ENCODE measurements at regions not wholly inside any gene's neighbourhood (a gene's known extent, or its start where the extent isn't known, plus 50 kb on each side); places are given as distances from the start of the nearest gene placed in this dataset.

DNA sequence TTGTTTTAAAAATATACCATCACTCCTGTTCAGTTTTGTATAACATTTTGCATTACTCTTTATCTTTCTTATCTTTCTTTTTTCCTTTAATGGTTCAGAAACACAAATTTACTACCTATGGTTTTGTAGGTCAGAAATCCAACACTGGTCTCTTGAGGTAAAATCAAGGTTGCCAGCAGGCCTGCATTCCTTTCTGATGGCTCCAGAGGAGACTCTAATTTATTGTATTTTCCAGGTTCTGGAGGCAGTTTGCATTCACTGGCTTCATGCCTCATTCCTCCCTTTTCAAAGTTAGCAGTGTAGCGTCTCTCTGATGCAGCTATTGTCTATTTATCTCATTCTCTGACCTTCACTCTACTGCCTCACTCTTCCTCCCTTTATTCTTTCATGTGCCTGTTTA, 767.4 kb downstream of the SLITRK6 start:
- DNase-seq, result no peak

DNA sequence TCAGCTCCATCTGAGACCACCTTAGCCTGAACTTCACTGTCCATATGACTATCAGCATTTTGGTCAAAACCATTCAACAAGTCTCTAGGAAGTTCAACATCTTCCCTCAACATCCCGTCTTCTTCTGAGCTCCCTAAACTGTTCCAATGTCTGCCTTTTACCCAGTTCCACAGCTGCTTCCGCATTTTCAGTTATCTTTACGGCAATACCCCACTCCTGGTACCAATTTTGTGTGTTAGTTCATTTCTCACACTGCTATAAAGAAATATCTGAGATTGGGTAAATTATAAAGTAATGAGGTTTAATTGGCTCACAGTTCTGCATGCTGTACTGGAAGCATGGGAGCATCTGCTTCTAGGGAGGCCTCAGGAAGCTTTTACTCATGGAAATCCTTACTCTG, 771.2 kb downstream of the SLITRK6 start:
- no peak for DNase-seq

DNA sequence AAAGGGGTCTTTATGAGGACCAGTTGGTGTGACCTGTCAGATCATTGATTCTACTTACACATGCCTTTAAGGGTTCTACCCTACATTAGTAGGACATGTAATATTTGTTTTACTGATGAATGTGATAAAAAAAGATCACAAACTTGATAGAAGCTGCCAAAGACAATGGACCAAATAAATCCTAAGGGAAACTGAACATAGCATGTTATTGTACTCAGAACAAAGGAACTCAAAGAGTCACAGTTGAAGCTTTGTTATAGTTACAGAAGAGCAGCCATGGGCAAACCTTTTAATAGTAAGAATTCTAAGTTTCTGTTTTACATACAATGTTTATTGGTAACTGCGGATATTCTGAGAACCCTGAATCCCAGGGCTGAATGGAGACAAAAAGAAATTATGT, 780.1 kb downstream of the SLITRK6 start:
- no peak for DNase-seq

DNA sequence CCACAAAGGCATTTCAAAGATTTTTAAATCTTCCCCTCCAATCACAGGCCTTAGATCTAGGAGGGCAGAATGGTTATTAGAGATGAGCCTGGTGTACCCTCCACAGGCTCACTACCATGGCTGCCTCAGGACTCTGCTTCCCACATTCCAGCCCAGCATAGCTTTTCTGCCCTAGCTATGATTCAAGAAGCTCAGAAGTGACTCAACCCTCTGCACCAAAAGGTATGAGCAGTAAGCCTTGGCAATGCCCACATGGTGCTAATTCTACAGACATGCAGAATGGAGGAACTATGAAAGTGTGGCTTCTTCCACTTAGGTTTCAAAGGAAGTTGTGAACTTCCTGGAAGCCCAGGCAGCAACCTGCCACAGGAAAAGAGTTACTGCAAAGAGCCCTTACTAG, 786.2 kb downstream of the SLITRK6 start:
- no peak for DNase-seq

DNA sequence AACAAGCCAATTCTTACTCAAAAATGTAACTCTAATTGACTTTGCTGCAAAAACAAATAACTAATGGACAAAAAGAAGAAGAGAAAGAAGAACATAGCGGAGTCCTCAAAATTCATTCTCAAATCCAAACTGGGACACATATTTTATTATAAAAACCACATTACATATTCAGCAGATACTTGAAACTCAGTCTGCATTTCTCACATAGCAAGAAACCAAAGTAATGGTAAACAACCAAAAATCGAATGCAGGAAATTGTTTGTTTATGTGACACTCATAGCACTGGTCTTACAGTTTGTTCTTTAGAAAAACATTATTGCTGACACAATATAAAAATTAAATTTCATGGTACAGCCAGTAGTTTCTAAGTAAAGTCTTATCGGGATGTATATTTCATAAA, 789.8 kb downstream of the SLITRK6 start:
- DNase-seq, result no peak

DNA sequence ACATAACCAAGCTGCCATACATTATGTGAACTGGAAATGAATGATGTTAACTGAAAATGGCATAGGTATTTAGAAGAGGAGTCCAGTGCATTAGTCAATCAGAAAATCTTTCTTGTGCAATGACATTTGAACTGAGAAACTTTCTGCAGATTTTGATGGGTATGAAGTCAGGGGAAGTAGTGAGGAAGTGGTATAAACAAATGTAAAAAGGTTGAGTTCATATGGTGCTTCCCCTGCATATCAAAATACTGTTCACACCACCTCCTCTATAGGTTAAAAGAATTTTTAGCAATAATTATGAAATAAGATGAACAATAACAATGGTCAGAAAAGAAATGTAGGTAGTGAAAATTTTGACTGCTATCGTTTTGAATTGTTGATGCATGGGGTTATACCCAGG, 800.0 kb downstream of the SLITRK6 start:
- DNase-seq, result no peak

DNA sequence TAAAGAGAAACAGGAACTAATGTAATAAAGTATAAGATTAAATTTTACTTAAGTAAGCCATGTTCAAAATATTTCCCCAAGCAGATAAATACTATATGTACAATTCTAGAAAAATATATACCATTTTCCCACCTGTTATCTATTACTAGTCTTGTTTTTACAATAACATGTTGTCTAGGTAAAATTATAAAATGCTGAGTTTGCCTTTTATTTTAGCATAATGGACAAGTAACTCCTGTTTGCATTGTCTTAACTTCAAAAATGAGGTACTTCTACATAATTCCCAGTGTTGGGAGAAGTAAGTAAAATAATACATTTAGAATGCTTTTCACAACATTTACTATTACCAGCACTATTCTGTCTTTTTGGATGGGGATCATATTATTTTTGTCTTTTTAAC, 800.5 kb downstream of the SLITRK6 start:
- DNase-seq, result no peak

DNA sequence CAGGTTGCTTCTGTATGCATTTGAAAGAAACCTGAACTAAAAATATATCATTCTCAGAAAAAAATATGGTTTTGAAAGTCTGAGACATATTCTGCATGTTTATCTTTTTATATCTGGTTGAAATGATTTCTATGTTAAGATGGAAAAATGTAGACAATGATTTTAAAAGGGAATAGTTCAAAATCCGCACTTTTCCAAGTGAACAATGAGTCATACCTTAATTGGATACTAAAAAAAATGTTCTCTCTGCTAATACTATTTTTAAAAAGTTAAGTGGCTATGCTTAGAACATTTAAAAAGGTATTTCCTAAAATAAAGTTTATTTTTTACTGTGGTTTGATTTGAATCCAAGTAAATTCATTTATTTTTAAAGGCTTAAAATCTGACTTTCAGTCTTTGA, 801.4 kb downstream of the SLITRK6 start:
- DNase-seq, result no peak

DNA sequence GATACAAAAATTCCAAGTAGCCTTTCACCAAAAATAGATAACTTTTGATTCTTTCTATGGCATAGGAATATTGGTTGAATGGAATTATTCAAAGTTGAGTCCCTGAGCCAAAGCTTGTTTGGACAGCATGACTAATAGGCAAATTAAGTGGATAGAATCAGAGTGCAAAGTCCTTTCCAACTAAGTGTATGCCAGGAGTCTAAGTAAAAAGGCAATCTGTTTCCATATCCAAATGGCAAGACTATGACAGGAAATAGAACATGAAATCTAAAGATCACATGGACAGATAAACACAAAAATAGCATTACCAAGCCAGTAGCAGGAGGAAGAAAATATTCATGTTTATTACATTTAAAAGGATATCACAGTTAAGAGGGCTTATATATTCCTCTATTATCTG, 804.6 kb downstream of the SLITRK6 start:
- DNase-seq, result no peak

DNA sequence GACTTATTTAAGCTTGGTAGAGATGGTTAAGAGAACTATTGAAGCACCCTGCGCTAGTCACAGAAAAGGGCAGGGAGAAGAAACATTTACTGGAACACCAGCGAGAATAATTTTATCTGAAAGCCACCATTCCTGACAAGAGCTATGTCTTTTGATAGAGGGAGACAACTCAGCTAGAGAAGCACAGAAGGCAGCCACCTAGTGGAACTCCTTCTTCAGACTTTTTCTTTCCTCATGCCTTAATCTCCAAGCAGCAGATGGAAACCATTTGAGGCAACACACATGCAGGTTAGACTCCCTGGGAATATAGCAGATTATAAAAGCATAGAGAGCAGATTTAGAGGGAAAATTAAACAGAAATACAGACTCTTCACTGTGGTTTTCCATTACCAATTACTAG, 813.4 kb downstream of the SLITRK6 start:
- DNase-seq, result no peak

DNA sequence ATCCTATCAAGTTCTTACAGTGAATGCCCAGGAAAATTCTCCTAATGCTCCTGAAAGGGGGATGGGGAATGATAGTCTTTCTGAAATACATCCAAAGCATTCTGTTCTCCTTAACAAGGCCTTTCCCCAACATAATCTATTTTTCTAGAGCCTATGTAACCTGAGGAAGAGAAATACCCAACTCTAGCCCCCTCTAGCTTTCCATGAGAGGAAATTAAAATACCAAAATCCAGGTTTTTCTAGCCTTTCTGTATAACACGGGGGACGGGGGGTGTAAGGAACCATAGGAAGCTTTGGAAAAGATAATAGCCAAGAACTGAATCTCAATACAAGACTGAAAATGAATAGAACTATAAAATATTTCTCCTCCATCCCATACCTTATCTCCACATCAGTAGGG, 815.9 kb downstream of the SLITRK6 start:
- DNase-seq, result no peak

DNA sequence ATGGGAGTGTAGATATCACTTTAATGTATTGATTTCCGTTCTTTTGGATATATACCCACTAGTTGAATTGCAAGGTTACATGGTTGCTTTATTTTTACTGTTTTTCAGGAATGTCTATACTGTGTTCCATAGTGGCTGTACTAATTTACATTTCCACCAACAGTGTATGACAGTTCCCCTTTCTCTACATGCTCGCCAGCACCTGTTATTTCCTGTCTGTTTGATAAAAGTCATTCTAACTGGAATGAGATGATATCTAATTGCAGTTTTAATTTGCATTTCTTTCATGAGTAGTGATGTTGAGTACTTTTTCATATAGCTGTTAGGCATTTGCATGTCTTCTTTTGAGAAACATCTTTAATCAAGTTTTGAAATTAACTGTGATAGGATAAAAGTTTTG, 818.6 kb downstream of the SLITRK6 start:
- no peak for DNase-seq

DNA sequence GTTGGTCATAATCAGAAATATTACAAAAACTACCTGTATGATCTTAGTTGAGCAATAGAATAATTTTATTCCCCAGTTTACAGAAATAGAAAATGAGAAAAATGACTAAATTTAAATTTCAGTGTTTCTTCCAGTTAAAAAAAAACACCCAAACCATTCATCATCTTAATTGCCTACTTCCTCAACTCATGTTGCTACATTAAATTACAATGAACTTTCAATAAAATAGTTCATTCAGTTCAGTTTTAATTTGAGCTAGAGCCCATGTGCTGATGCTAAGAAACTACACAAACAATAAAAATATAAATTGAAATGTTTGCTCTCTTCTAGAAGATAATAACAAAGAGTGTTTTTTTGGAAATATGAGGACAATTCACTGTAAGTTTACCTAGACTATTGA, 820.4 kb downstream of the SLITRK6 start:
- no peak for DNase-seq

DNA sequence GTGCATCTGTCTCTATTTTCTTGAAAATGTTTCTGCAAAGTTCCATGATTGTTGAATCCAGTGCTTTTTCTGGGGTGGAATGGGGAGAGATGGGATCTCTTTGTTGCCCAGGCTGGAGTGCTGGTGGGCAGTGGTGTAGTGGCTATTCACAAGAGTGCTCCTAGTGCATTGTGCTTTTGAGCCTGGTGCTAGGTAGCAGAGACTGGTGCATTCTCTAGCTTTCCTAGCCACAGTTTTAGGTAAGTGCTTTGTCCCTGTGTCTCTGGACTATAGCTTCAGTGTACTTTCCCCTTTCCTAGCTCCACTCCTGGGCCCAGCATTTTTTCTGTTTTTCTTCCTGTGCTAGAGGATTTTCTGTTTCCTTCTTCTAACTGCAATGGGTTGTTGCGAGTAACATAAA, 825.6 kb downstream of the SLITRK6 start:
- DNase-seq, result no peak

DNA sequence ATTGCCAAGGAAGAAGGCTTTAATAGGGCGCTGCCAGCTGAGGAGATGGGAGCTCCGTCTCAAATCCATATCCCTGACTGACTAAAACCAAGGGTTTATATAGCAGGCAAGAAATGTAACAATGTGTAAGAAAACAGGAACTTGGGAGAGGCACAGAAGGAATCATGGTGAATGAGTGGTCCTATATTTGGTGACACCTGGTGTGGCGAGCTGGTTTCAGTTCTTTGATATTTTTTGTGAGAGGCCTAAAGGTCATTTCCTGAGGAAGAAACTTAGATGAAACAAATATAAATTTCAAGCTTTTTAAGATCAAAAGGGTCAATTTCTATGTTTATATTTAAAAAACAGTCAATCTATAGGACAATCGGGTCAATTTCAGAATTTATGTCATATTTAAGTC, 826.3 kb downstream of the SLITRK6 start:
- DNase-seq, result no peak

DNA sequence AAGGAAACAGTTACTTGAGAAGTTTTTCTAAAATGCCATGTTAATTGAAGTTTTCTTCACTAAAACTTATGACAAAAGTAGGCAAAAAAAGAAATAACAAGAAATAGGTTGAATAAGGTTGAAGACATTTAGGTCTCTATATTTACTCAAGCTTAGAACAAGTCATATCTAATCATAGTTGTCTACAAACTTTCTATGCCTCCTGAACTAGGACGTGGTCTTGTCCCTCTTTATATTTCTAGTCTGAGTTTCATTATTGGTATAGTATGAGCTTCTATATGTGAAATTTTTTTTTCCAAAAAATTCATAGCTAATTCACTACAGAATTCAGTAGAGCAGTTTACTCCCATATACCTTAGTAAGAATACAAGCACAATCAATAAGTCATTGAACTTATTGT, 836.4 kb downstream of the SLITRK6 start:
- DNase-seq, result no peak

DNA sequence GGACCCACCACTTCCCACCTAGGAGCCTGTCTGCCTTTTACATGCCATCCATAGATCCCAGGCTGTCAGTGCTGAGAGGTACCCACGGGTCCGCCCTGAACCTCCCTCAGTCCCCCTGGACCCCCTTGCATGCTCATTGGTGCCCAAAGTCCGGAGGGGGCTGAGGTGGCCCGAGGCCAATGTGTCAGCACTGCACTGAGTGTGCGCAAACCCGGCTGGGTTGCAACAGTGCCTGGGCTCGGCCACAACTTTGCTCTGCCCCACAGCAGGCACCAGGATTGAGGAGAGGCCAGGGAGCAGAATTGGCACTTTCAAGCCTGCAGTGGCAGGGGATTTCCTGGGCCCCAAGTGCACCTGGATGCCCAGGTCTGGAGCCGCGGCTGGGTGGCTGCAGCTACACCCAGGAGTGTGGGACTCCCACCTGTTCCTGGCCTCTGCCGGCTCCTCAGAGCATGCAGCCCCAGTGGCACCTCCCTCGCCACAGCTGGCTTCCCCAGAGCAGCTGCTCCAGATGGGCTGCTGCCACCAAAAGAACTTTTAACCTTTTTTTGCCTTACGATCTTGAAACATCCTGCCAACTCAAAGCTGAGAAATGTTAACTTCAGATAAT, 837.0 kb downstream of the SLITRK6 start:
- DNase-seq, result no peak

DNA sequence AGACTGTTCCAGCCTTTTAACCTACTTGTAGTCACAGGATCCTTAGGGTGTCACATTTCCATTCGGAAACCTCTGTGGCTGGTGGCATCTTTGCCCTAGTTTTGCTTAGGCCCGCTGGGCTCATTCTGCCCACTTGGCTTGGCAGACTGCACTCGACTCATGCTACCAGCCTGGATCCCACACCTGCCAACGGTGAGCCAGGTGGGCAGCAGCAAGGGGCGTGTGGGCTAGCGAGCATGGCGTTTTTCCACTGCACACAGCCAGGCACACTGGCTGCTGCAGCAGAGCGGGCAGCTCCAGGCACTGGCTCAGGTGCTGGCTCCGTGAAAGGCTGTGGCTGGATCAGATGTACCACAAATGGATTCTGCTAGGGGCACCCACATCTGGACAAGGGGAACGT, 838.2 kb downstream of the SLITRK6 start:
- no peak for DNase-seq

DNA sequence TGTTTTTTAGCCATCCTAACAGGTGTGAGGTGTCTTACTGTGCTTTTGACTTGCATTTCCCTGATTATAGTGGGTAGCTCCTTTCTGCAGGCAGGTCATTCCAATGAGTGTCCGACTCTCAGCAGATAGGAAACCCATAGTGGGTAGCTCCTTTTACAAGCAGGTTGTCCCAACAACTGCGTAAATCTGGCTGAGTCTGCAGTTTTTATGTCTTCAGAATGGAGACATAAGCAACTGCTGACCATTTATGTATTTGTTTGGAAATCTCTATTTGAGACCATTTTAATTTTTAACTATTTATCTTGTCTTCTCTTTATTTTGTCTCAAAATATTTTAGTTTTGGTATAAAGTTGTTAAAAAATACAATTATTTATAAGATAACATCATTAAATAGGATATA, 839.4 kb downstream of the SLITRK6 start:
- no peak for DNase-seq

DNA sequence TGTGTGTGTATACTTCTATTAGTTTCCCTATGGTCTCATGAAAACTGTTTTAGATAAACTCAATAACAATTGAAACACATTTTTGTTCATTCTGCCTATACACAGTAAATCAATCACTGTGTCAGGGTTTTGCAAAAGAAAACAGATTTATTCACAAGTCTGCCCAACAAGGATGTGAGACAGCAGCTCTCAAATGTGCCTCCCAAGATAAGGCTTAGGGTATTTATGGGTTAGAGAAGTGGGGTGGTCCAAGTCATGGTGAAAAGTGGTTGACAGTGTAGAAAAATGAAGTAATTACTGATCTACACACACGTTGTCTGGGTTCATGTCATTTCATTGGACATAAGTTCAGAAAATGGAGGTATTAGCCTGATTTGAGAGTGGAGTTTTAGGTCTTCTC, 844.6 kb downstream of the SLITRK6 start:
- DNase-seq, result no peak

DNA sequence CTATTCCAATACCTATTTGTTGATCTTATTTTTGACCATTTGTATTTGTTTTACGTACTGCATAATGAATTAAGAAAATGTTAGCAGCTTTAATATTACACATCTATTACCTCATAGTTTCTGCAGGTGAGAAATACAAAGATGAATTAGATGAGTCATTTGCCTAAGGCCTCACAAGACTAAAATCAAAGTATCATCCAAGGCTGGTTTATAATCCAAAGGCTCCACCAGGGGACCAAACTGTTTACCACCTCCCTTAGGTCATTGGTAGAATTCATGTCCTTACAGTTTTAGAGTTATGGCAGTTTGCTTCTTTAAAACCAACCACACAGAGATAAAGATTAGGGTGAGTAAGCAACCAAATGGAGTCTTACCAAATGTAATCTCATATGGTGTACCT, 848.1 kb downstream of the SLITRK6 start:
- DNase-seq, result no peak

DNA sequence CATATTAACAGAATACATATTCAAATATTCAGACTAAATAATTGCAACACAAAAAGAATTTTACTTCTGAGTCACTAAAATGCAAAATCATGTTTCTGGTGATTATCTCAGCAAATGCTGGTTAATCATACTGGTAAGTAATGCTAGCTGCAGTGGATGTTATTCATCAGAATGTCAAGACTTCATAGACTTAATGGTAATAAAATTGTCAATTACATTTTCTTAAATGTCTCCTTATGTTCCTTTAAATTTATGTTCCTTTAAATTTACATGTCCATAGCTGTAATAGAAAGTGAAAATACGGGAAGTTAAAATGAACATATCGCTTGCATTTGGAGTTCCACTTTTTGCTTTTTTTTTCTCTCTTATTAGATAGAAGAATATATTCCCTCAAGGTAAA, 853.0 kb downstream of the SLITRK6 start:
- DNase-seq, result no peak

DNA sequence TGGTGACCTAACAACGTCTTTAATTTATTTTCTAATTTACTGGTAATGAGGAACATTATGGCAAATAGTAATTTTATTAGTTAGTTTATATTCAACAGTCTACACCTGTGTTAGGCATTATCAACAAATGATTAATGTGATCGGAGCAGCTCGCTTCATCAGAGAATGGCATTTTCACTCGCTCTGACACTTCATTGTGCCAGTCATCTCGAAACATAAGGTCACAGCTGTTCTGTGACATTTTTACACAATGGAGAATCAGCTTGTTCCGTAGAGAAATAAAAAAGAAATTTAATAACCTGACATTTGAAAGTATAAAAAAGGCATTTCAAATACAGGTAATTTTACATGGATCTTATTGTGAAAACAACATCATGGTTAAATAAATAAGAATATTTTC, 858.4 kb downstream of the SLITRK6 start:
- no peak for DNase-seq

DNA sequence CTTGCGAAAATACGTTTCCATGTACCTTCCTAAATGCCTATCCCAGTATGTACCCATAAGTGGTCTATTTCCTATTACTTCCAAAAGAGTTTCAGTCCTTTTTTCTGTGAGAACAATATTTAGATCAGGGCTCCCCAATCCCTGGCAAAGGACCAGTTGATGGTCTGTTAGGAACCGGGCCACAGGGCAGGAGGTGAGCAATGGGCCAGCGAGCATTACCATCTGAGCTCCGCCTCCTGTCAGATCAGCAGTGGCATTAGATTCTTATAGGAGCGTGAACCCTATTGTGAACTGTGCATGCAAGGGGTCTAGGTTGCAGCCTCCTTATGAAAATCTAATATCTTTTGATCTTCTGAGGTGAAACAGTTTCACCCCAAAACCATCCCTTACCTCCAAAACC, 859.1 kb downstream of the SLITRK6 start:
- DNase-seq, result no peak

DNA sequence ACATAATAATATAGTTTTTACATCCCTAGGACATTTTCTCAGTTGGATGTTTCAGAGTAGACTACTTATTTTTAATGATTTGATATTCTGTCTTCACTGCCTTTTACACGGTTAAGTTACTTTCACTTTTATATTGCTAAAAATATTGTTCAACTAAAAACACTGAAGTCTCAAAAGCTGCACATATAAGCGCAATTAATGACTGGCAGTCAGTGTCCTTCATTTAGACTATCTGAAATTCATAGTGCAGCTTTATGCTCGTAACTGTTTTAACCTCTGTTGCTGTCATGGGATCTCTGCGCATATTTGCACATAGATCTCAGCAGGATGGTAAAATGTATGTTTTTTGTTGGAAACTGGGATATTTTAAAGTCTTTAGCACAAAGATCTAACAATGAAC, 864.3 kb downstream of the SLITRK6 start:
- no peak for DNase-seq

DNA sequence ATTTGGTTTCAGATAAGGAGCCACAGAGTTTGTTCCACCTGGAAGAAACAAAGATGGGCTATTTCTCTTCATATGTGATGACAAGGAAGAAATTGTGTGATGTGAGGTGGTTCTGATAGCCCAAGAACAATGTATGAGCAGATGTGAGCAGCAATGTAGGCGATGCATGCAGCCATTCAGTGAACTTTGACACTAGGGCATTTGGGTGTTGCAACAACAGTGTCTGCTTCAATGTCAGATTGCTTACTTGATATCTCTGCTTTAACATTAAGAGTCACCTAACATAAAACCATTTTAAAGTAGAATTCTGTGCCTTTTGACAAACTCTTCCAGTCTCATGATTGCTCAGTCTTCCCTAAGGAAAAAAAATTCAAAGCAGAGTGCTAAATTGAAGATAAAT, 865.4 kb downstream of the SLITRK6 start:
- no peak for DNase-seq
